Activated naive CD8-positive, alpha-beta T cell treated with anti-CD3 and anti-CD28 coated beads, Interleukin-2, amount 50 U/mL, for 24 hours (primary cell): ENCODE measurements at regions not wholly inside any gene's neighbourhood (a gene's known extent, or its start where the extent isn't known, plus 50 kb on each side); places are given as distances from the start of the nearest gene placed in this dataset.

Experiments used
- ATAC-seq: fragments of 150-1000 bp; cut with Tn5 transposase; one replicate; pipeline ENCODE4 v1.10.0; 2021
- DNase-seq: peaks from one replicate; pipeline ENCODE4 v3.0.0; 2021
- H3K27ac Mint-ChIP-seq: one replicate; pipeline ENCODE4 v1.8.0; 2021; ENCODE audit warnings: mild to moderate bottlenecking, mixed read lengths
- H3K27me3 Mint-ChIP-seq: one replicate; pipeline ENCODE4 v1.8.0; 2021; ENCODE audit warnings: mixed read lengths
- H3K36me3 Mint-ChIP-seq: one replicate; pipeline ENCODE4 v1.8.0; 2021; ENCODE audit warnings: low read depth, mixed read lengths
- H3K4me1 Mint-ChIP-seq: one replicate; pipeline ENCODE4 v1.8.0; 2021; ENCODE audit warnings: mixed read lengths
- H3K4me3 Mint-ChIP-seq: one replicate; pipeline ENCODE4 v1.8.0; 2021; ENCODE audit warnings: mild to moderate bottlenecking, moderate library complexity, mixed read lengths
- H3K9me3 Mint-ChIP-seq: one replicate; pipeline ENCODE4 v1.8.0; 2021; ENCODE audit warnings: mixed read lengths

DNA sequence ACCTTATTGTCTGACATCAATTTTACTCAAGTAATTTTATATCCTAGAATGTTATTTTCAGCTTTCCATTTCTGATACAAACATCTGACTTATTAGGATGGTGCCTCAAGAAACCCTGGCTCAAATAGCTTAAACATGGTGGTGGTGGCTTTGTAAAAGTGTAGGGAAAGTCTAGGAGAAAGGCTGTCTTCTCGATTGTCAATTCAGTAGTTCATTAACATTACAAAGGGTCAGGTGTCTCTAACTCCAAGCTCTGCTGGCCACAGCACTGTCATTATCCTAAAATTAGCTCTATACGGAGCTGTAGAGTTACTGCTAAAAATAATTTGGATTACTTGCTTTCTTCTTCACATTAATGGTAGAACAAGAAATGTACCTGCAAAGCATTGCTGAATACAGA is 1360.1 kb upstream of the CDH6 start:
- Mint-ChIP-seq H3K9me3 (peaks cover 37% of the 10 kb centered on the region), H3K36me3 (no peaks in the 10 kb centered on the region), H3K27ac (no peak overlapping the region), H3K27me3 (no peaks in the 10 kb centered on the region), H3K4me3 (no peak overlapping the region), H3K4me1 (no peaks in the 10 kb centered on the region)
- DNase-seq = no peak
- no peak for ATAC-seq

DNA sequence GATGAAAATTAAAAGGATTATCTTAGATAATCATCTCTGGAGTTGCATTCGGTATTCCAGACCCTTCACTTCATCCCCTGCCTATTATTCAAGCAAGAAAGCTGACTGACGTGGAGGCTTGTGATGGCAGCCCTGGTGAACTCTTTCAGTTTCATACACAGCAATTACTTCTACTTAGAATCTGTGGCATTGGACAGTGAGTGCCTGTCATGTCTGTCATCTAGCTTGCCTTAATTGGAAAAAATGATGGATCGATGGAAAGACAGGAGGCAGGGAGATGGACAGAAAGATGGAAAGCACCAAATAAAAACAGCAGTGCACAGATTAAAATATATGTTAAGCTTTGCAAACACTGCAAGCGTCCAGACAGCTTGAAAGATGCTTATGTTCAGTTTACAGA is 1371.0 kb upstream of the CDH6 start:
- Mint-ChIP-seq H3K27me3 (no peaks in the 10 kb centered on the region), H3K27ac (no peak overlapping the region), H3K36me3 (no peaks in the 10 kb centered on the region), H3K9me3 (peaks cover 16% of the 10 kb centered on the region), H3K4me1 (no peaks in the 10 kb centered on the region), H3K4me3 (no peak overlapping the region)
- no peak for ATAC-seq
- DNase-seq = no peak

DNA sequence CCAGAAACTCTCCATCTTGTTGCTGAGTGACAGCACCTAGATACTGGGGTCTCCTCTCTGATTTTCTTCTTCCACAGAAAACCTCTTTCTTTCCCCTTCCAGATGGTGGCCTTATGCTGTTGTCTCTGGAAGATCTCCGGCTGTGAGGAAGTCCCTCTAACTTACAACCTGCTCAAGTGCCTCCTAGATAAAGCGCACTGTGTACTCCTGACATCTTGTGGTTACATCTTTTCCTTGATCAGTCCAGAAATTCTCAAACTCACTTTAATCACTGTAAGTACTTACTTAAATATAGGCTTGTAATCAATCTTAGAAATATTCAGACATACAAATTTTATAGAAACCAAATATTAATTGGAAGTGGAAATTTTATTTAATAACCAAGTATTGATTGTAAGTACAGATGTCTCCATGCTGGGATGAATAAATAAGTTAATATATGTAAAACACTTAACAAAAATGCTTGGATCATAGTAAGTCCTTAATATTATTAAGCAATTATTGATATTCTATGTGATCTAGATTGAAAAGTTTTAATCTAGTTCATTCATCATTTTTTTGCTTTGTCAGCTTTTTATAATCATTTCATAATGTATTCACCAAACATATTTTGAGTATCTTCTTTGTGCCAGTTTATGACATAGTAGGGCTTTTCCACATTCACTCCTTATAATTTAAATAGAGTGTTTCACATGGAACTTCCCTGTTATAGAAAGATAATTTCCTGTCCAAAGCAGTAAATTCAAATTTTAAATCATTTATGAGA is 1381.4 kb upstream of the CDH6 start:
- Mint-ChIP-seq H3K27ac (no peak overlapping the region), H3K9me3 (peaks cover 5% of the 10 kb centered on the region), H3K4me1 (no peaks in the 10 kb centered on the region), H3K27me3 (no peaks in the 10 kb centered on the region), H3K4me3 (no peak overlapping the region), H3K36me3 (no peaks in the 10 kb centered on the region)
- ATAC-seq (no peak), DNase-seq (no peak)

DNA sequence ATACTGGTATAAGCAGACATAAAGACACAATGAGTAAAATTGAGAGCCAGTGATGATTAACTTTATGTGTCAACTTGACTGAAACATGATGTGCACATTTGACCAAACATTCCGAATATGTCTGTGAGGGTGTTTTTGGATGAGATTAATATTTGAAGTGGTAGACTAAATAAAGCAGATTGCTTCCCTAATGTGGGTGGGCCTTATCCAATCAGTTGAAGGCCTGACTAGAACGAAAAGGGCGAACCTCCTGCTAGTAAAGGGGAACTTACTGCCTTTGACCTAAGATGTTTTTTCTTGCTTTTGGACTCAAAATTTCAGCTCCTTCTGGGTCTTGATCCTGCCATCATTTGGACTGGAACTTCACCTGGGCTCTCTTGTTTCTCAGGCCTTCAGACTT is 1387.7 kb upstream of the CDH6 start:
- Mint-ChIP-seq H3K9me3 (peaks cover 15% of the 10 kb centered on the region), H3K27ac (no peak overlapping the region), H3K4me3 (no peak overlapping the region), H3K27me3 (no peaks in the 10 kb centered on the region), H3K4me1 (no peaks in the 10 kb centered on the region), H3K36me3 (no peaks in the 10 kb centered on the region)
- no peak for ATAC-seq
- no peak for DNase-seq

DNA sequence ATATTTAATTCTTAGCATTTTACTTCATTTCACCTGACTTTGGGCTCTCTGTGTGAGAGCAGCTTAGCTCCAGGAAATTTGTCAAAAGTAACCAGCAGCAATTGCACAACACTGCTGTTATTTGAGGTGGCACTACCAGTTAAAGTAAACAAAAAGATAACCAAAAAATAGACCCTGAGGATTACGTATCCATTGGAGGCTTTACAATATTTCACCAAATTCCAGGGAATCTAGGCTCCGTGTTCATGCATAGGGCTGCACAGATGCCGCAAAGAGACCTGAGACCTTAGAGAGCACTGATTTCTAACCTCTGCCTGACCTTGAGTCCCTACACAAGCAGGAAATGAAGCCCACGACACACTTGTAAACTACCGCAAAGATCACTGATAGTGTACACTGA is 1392.7 kb upstream of the CDH6 start:
- Mint-ChIP-seq H3K36me3 (no peaks in the 10 kb centered on the region), H3K4me1 (no peaks in the 10 kb centered on the region), H3K27me3 (no peaks in the 10 kb centered on the region), H3K4me3 (no peak overlapping the region), H3K27ac (no peak overlapping the region), H3K9me3 (peaks cover 10% of the 10 kb centered on the region)
- ATAC-seq = no peak
- DNase-seq = no peak

DNA sequence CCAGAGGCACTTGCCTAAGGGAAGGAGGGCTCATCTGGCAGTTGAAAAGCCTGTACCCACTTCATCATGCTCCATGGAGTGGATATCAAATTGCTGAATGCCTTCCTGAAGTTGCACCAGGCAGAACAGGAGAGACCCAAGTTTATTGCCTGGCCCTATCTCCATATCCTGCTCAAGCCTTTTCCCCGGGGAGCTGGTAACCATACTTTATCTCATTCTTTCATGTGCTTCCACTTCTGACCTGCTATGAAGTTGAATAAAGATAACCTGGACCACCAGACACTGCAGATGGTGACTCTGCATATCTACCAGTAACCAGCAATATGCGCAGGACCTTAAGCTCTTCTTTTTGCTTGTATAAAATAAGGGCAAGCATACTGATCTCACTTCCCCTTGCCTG is 1397.5 kb upstream of the CDH6 start:
- Mint-ChIP-seq H3K27me3 (no peaks in the 10 kb centered on the region), H3K4me3 (no peak overlapping the region), H3K9me3 (no peaks in the 10 kb centered on the region), H3K27ac (no peak overlapping the region), H3K4me1 (no peaks in the 10 kb centered on the region), H3K36me3 (no peaks in the 10 kb centered on the region)
- ATAC-seq (no peak), DNase-seq (no peak)

DNA sequence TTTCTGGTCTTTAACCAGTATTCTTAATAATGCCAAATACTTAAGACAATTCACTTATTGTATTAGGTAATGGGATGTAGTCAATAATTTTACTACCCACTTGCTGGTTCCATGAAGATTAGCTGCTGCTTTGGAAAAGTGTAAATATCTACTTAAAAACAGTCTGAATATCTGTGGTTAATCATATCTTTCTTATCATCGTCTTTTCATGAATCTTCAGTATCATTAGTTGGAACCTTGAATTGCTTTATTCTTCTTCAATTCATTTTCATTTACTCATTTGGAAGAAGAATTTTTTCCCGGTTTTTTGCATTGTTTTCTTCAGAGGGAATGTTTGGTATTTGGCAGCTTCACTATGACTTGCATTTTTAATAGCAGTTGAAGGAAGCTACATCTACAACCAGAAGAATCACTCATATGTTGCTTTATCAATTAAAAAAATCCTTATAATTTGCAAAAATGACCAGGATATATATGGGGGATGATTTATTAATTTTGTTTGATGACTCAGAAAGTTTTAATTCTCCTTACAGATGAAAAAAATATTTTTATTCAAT is 1398.3 kb upstream of the CDH6 start:
- Mint-ChIP-seq H3K4me3 (no peak overlapping the region), H3K36me3 (no peaks in the 10 kb centered on the region), H3K9me3 (no peaks in the 10 kb centered on the region), H3K27ac (no peak overlapping the region), H3K27me3 (no peaks in the 10 kb centered on the region), H3K4me1 (no peaks in the 10 kb centered on the region)
- DNase-seq = no peak
- no peak for ATAC-seq

DNA sequence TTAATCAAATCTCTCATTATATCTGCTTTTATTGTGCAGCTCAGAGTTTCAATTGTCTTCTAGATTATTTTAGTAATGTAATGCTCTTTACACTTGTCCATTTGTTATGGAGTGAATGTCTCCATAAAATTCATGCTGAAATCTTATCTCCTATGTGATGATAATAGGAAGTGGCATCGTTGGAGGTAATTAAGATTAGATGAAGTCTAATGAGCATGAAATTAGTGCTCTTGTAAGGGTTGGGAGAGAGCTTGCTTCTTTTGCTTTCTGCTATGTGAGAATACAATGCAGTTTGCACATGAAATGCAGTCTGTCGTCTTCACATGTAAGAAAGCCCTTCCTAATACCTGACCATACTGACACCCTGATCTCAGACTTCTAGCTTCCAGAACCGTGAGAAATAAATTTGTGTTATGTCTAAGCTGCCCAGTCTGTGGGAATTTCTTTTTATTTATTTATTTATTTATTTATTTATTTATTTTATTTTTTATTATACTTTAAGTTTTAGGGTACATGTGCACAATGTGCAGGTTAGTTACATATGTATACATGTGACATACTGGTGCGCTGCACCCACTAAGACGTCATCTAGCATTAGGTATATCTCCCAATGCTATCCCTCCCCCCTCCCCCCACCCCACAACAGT is 1399.2 kb upstream of the CDH6 start:
- Mint-ChIP-seq H3K4me1 (no peaks in the 10 kb centered on the region), H3K9me3 (no peaks in the 10 kb centered on the region), H3K27me3 (no peaks in the 10 kb centered on the region), H3K4me3 (no peak overlapping the region), H3K36me3 (no peaks in the 10 kb centered on the region), H3K27ac (no peak overlapping the region)
- DNase-seq (no peak), ATAC-seq (no peak)

DNA sequence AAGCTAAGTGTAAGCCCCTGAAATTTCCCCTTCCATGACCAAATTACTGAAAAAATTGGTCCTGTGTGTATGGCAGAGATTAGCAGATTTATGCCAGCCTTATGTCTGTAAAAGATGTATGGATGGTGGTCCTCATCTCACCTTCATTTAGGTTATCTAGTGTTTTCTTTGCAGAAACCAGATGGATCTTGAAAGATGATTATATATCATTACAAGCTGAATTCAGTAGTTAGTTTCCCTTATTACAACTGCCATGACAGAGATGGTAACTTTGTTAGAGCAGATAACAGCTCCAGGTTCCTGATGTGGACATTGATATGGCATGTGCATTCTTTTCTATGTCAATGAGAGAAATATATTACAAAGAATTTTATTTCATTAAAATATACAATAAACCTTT is 1403.2 kb upstream of the CDH6 start:
- Mint-ChIP-seq H3K4me3 (no peak overlapping the region), H3K4me1 (no peaks in the 10 kb centered on the region), H3K27me3 (no peaks in the 10 kb centered on the region), H3K36me3 (no peaks in the 10 kb centered on the region), H3K9me3 (peaks cover 17% of the 10 kb centered on the region), H3K27ac (no peak overlapping the region)
- DNase-seq (no peak), ATAC-seq (no peak)

DNA sequence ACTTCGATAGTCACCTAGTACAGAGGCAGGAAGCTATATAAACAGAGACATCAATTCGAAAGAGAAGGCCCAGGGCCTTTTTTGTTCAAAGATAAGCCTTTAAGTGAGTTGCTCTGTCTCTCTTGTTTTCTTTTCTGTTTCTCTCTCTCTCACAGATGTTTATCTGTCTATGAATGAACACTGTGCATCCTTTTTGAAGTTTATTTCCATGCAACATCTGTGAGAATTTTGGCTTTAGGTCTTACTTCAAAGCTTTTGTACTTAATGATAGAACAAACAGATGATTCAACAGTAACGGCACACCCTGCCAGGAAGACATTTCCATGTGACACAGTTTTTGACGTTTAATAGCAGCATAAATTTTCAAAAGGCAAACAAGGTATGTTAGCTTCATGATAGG is 1413.1 kb upstream of the CDH6 start:
- H3K4me1 Mint-ChIP-seq = no peaks in the 10 kb centered on the region
- no peak overlapping the region for H3K27ac Mint-ChIP-seq
- peaks cover 14% of the 10 kb centered on the region for H3K9me3 Mint-ChIP-seq
- no peaks in the 10 kb centered on the region for H3K36me3 Mint-ChIP-seq
- H3K27me3 Mint-ChIP-seq = no peaks in the 10 kb centered on the region
- DNase-seq (no peak), ATAC-seq (no peak)
- no peak overlapping the region for H3K4me3 Mint-ChIP-seq

DNA sequence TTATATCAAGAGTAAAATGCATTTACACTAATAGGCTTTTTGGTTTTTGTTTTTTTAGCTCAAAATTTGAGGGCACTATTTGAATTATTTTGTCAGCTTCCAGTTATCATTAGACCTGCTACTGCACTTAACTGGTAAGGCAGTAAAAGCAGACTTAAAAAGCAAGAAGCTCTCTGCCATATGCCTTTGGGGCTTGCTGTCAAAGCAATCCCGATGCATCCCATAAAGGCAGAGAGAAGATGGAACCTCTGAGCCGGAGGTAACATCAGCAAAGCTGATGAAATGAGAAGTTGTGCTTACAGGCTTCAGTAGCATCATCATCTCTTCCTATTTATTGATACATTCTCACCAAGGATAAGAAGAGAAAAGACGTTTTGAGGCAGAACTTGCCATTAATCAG is 1414.3 kb upstream of the CDH6 start:
- Mint-ChIP-seq H3K9me3 (peaks cover 10% of the 10 kb centered on the region), H3K27me3 (no peaks in the 10 kb centered on the region), H3K4me3 (no peak overlapping the region), H3K27ac (no peak overlapping the region), H3K4me1 (no peaks in the 10 kb centered on the region), H3K36me3 (no peaks in the 10 kb centered on the region)
- ATAC-seq = no peak
- no peak for DNase-seq

DNA sequence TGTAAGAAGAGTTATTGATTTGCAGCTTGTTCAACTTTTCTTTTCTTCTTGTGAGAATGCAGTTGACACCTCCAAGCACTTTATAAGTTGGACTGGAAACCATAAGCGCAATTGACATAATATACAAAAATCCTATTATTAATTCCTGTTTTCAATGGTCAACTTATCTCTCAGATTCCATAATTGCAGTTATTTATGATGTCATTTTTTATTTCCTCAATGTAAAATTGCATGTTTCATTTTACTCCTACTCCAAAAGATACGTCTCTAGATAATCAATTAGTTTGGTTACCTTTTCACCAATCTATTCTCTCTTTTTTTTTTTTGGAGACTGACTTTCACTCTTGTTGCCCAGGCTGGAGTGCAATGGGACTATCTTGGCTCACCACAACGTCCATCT is 1416.1 kb upstream of the CDH6 start:
- Mint-ChIP-seq H3K4me3 (no peak overlapping the region), H3K9me3 (peaks cover 15% of the 10 kb centered on the region), H3K36me3 (no peaks in the 10 kb centered on the region), H3K4me1 (no peaks in the 10 kb centered on the region), H3K27me3 (no peaks in the 10 kb centered on the region), H3K27ac (no peak overlapping the region)
- DNase-seq (no peak), ATAC-seq (no peak)

DNA sequence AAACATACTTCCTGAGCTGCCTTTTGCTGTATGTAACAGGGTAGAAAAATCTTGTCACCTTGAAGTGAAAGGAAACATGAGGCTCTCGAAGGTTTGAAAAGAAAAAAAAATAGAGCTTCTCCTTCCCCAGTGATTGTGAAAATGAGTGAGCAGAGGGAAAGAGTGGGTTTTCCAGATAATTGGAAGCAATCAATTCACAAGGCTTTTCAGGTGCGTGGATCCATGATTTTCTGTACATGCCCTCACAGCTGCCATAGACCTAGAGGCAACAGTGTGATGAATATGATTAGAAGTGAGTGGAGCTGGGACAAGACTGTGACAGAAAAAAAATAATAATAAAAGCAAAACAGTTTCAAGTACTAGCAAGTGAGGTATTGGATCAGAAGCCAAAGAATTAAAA is 1422.5 kb upstream of the CDH6 start:
- H3K27ac Mint-ChIP-seq = no peak overlapping the region
- H3K27me3 Mint-ChIP-seq = no peaks in the 10 kb centered on the region
- H3K9me3 Mint-ChIP-seq = peaks cover 17% of the 10 kb centered on the region
- DNase-seq = no peak
- ATAC-seq = no peak
- no peak overlapping the region for H3K4me3 Mint-ChIP-seq
- H3K4me1 Mint-ChIP-seq = no peaks in the 10 kb centered on the region
- H3K36me3 Mint-ChIP-seq = no peaks in the 10 kb centered on the region

DNA sequence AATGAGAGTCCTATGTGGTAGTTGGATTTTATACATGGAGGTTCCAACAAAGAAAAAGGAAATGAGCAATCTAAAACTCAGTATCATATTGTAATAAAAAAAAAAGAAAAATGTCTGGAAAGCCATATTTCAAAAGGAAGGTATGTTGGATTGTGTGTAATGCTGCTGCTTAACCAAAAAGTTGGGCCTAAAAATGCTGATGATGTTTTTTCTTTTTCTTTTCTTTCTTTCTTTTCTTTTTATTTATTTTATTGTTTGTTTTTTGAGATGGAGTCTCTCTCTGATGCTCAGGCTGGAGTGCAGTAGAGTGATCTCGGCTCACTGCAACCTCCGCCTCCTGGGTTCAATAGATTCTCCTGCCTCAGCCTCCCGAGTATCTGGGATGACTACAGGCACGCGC is 1424.0 kb upstream of the CDH6 start:
- Mint-ChIP-seq H3K36me3 (no peaks in the 10 kb centered on the region), H3K9me3 (peaks cover 17% of the 10 kb centered on the region), H3K27me3 (no peaks in the 10 kb centered on the region), H3K4me3 (no peak overlapping the region), H3K4me1 (no peaks in the 10 kb centered on the region), H3K27ac (no peak overlapping the region)
- ATAC-seq (no peak), DNase-seq (no peak)

DNA sequence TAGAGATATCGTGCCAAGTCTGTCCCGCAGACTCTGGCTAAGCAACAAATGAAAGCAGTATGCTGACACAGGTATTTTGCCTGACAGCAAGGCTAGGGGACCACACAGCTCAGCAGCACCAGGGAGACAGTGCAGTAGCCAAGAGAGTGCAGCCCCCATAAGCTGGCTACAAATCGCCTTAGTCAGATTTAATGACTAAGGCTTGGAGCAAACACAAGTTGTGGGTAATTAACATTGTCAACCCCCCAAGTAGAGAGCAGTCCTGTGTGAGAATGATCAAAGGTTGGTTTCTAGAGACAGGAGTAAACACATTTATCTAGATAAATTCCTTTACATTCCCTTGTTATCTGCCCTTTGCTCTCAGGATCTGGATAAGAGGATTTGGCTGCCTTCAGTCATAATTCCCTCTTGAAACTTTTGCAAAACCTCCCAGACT is 1434.5 kb upstream of the CDH6 start:
- Mint-ChIP-seq H3K4me3 (no peak overlapping the region), H3K27ac (no peak overlapping the region), H3K27me3 (no peaks in the 10 kb centered on the region), H3K4me1 (no peaks in the 10 kb centered on the region), H3K9me3 (peaks cover 19% of the 10 kb centered on the region), H3K36me3 (no peaks in the 10 kb centered on the region)
- no peak for DNase-seq
- ATAC-seq = no peak
